Mucosa of descending colon (tissue), 3 donors: ENCODE measurements at regions not wholly inside any gene's neighbourhood (a gene's known extent, or its start where the extent isn't known, plus 50 kb on each side); places are given as distances from the start of the nearest gene placed in this dataset.

ENCODE experiments used
- ATAC-seq: fragments of 200-7000 bp; cut with Tn5 transposase; one replicate; pipeline ENCODE4 v1.9.1; 2020; ENCODE audit warnings: mild to moderate bottlenecking, moderate library complexity
- DNase-seq, 3 donors: peaks; one replicate each; pipeline ENCODE4 v3.0.0-alpha.2; 2020
- H3K36me3 ChIP-seq: fragments of 200-600 bp; one replicate; pipeline ENCODE4 v1.8.0; 2021; ENCODE audit warnings: low read depth, mild to moderate bottlenecking
- H3K4me1 ChIP-seq: fragments of 200-600 bp; one replicate; pipeline ENCODE4 v1.8.0; 2021; ENCODE audit warnings: low read depth, mild to moderate bottlenecking
- H3K4me3 ChIP-seq: fragments of 200-600 bp; one replicate; pipeline ENCODE4 v1.8.0; 2021; ENCODE audit warnings: mild to moderate bottlenecking
- H3K9me3 ChIP-seq: fragments of 200-600 bp; one replicate; pipeline ENCODE4 v1.8.0; 2021; ENCODE audit warnings: mild to moderate bottlenecking
- CTCF ChIP-seq: fragments of 200-600 bp; IDR thresholded peaks from one replicate; pipeline ENCODE4 v1.8.0; 2022; ENCODE audit warnings: antibody characterized with exemption, mild to moderate bottlenecking
- intact Hi-C, 2 donors: fragments of 100-400 bp; cut with DNase I in 1 of 2; cut with micrococcal nuclease in 1 of 2; formaldehyde crosslinking; loops; one replicate each; pipeline versions ENCODE4 v1.11.0 to v1.11.1; 2022; cut with DNase I, micrococcal nuclease
- donor health status: DM: no; HTN: no; CAD: no; lungs with moderate emphysema.
- donor health status: DM: no; HTN: no; CAD: no.
- donor health status: DM: no; HTN: yes; CAD: no.

GRCh38 chr1:234971586-234972297 is 156.9 kb downstream of the TOMM20 start:
- Histone ChIP-seq H3K4me3 (no peak overlapping the region), H3K9me3 (no peaks in the 10 kb centered on the region), H3K4me1 (peaks cover 44% of the 10 kb centered on the region), H3K36me3 (no peaks in the 10 kb centered on the region)
- DNase-seq (peak in 1 of 3 donors; percentile 12), ATAC-seq (no peak)
- intact Hi-C loops: loop anchor here in 1 of 2 donors (10.0 kb wide), 1 partner anchor 247 kb away; no protein-coding TSS in a partner anchor
- no peak for TF ChIP-seq CTCF

- Histone ChIP-seq H3K4me1 (peaks cover 40% of the 10 kb centered on the region), H3K4me3 (no peak overlapping the region), H3K36me3 (no peaks in the 10 kb centered on the region), H3K9me3 (no peaks in the 10 kb centered on the region)
- intact Hi-C loops: loop anchor here in 1 of 2 donors (10.0 kb wide), 1 partner anchor 246 kb away; no protein-coding TSS in a partner anchor
- TF ChIP-seq CTCF: no peak
- ATAC-seq (peak; percentile 39), DNase-seq (peak in 2 of 3 donors; percentile 66 to 80)
Observed at GRCh38 chr1:234970731-234971476, 157.7 kb downstream of the TOMM20 start.

GRCh38 chr1:234970401-234970730 is 158.3 kb downstream of the TOMM20 start:
- Histone ChIP-seq H3K4me3 (no peak overlapping the region), H3K9me3 (no peaks in the 10 kb centered on the region), H3K36me3 (no peaks in the 10 kb centered on the region), H3K4me1 (peaks cover 36% of the 10 kb centered on the region)
- DNase-seq: no peak
- intact Hi-C loops: loop anchor here in 1 of 2 donors (10.0 kb wide), 1 partner anchor 246 kb away; no protein-coding TSS in a partner anchor
- no peak for TF ChIP-seq CTCF
- no peak for ATAC-seq

- peak in 1 of 3 donors; percentile 65 for DNase-seq
- Histone ChIP-seq H3K4me3 (no peak overlapping the region), H3K36me3 (no peaks in the 10 kb centered on the region), H3K4me1 (peaks cover 36% of the 10 kb centered on the region), H3K9me3 (no peaks in the 10 kb centered on the region)
- intact Hi-C loops: loop anchor here (10.0 kb wide), 2 partner anchors 145 to 245 kb away; no protein-coding TSS in a partner anchor
- ATAC-seq: peak; percentile 2
- TF ChIP-seq CTCF: no peak
Observed at GRCh38 chr1:234969581-234970400, 158.8 kb downstream of the TOMM20 start.

GRCh38 chr1:234969011-234969441 is 159.6 kb downstream of the TOMM20 start:
- Histone ChIP-seq H3K4me3 (no peak overlapping the region), H3K4me1 (peaks cover 36% of the 10 kb centered on the region), H3K36me3 (no peaks in the 10 kb centered on the region), H3K9me3 (no peaks in the 10 kb centered on the region)
- no peak for TF ChIP-seq CTCF
- DNase-seq (no peak), ATAC-seq (no peak)
- intact Hi-C loops: loop anchor here in 1 of 2 donors (10.0 kb wide), 1 partner anchor 144 kb away; no protein-coding TSS in a partner anchor
